ENCODE measurements at regions not wholly inside any gene's neighbourhood (a gene's known extent, or its start where the extent isn't known, plus 50 kb on each side); places are given as distances from the start of the nearest gene placed in this dataset.

- ChIA-PET POLR2A (no interaction called here), CTCF (interaction anchor here (1.1 to 1.2 kb wide), 3 partner anchors 24 to 181 kb away, joined by 3 read pairs; no protein-coding TSS in a partner anchor)
- no peak for TF ChIP-seq CTCF (IDR thresholded peaks at IDR 0.05; ENCODE audit: control extremely low read depth, extremely low read depth, low read depth, missing control alignments)
- DNase-seq (ENCODE audit: extremely low spot score): no peak
Observed at GRCh38 chr5:67976891-67977601, 238.5 kb upstream of the PIK3R1 start.

GRCh38 chr5:67976181-67976580, 239.4 kb upstream of the PIK3R1 start:
- POLR2A ChIA-PET: no interaction called here
- CTCF ChIA-PET: interaction anchor here (0.7 to 1.2 kb wide), 3 partner anchors 20 to 180 kb away, joined by 3 read pairs; no protein-coding TSS in a partner anchor
- TF ChIP-seq CTCF (IDR thresholded peaks at IDR 0.05; ENCODE audit: control extremely low read depth, extremely low read depth, low read depth, missing control alignments): no peak
- no peak for DNase-seq (ENCODE audit: extremely low spot score)

GRCh38 chr5:67974471-67974870, 241.1 kb upstream of the PIK3R1 start:
- DNase-seq (ENCODE audit: extremely low spot score): no peak
- CTCF ChIA-PET: no interaction called here
- POLR2A ChIA-PET: no interaction called here
- TF ChIP-seq CTCF (IDR thresholded peaks at IDR 0.05; ENCODE audit: control extremely low read depth, extremely low read depth, low read depth, missing control alignments): no peak

- DNase-seq (ENCODE audit: extremely low spot score): no peak
- ChIA-PET CTCF (no interaction called here), POLR2A (no interaction called here)
- TF ChIP-seq CTCF (IDR thresholded peaks at IDR 0.05; ENCODE audit: control extremely low read depth, extremely low read depth, low read depth, missing control alignments): no peak
Observed at GRCh38 chr5:67974054-67974453, 241.5 kb upstream of the PIK3R1 start.

GRCh38 chr5:67971971-67972821, 243.4 kb upstream of the PIK3R1 start:
- DNase-seq (ENCODE audit: extremely low spot score): no peak
- POLR2A ChIA-PET: no interaction called here
- no peak for TF ChIP-seq CTCF (IDR thresholded peaks at IDR 0.05; ENCODE audit: control extremely low read depth, extremely low read depth, low read depth, missing control alignments)
- CTCF ChIA-PET: interaction anchor here (1.0 to 1.6 kb wide), 2 partner anchors 21 to 37 kb away, joined by 3 to 4 read pairs; no protein-coding TSS in a partner anchor

GRCh38 chr5:67971223-67971830, 244.2 kb upstream of the PIK3R1 start:
- TF ChIP-seq CTCF (IDR thresholded peaks at IDR 0.05; ENCODE audit: control extremely low read depth, extremely low read depth, low read depth, missing control alignments): no peak
- no peak for DNase-seq (ENCODE audit: extremely low spot score)
- ChIA-PET CTCF (interaction anchor here (1.6 kb wide), 1 partner anchor 36 kb away, joined by 3 read pairs; no protein-coding TSS in a partner anchor), POLR2A (no interaction called here)

All from GM10248 (cell line).